ENCODE measurements at regions not wholly inside any gene's neighbourhood (a gene's known extent, or its start where the extent isn't known, plus 50 kb on each side); places are given as distances from the start of the nearest gene placed in this dataset.

GRCh38 chr11:129281471-129282415, 89.6 kb upstream of the ARHGAP32 start:
- Histone ChIP-seq H3K9me3 (ENCODE audit: control insufficient read depth in 3 of 3, low read length in 3 of 3) (no peaks in the 10 kb centered on the region), H3K4me3 (ENCODE audit: low read length in 3 of 3) (no peak overlapping the region), H3K36me3 (ENCODE audit: control insufficient read depth in 3 of 3, insufficient read depth in 3 of 3, low read length in 3 of 3) (no peaks in the 10 kb centered on the region), H3K4me1 (ENCODE audit: control insufficient read depth in 3 of 3, insufficient read depth in 3 of 3, low read length in 3 of 3) (peaks cover 3 to 12% (median 8%) of the 10 kb centered on the region in 3 donors), H3K9ac (ENCODE audit: low read depth in 1 of 3, low read length in 3 of 3) (no peak overlapping the region), H3K27me3 (ENCODE audit: control insufficient read depth in 3 of 3, insufficient read depth in 3 of 3, low read length in 3 of 3) (peaks cover 0 to 3% (median 2%) of the 10 kb centered on the region in 3 donors), H3K27ac (ENCODE audit: low read depth, low read length) (no peak overlapping the region)

GRCh38 chr11:129280027-129280811, 88.1 kb upstream of the ARHGAP32 start:
- Histone ChIP-seq H3K4me3 (ENCODE audit: low read length in 3 of 3) (peak overlapping the region; percentile 52 to 74 (median 66)), H3K9ac (ENCODE audit: low read depth in 1 of 3, low read length in 3 of 3) (peak overlapping the region in 2 of 3 donors; percentile 46 to 74), H3K9me3 (ENCODE audit: control insufficient read depth in 3 of 3, low read length in 3 of 3) (no peaks in the 10 kb centered on the region), H3K27ac (ENCODE audit: low read depth, low read length) (no peak overlapping the region), H3K27me3 (ENCODE audit: control insufficient read depth in 3 of 3, insufficient read depth in 3 of 3, low read length in 3 of 3) (no peaks in the 10 kb centered on the region), H3K4me1 (ENCODE audit: control insufficient read depth in 3 of 3, insufficient read depth in 3 of 3, low read length in 3 of 3) (peaks cover 13 to 21% (median 19%) of the 10 kb centered on the region in 3 donors), H3K36me3 (ENCODE audit: control insufficient read depth in 3 of 3, insufficient read depth in 3 of 3, low read length in 3 of 3) (no peaks in the 10 kb centered on the region)

GRCh38 chr11:129279326-129280026, 87.4 kb upstream of the ARHGAP32 start:
- H3K4me3 ChIP-seq (ENCODE audit: low read length in 3 of 3) = peak overlapping the region; percentile 52 to 74 (median 66)
- H3K27me3 ChIP-seq (ENCODE audit: control insufficient read depth in 3 of 3, insufficient read depth in 3 of 3, low read length in 3 of 3) = no peaks in the 10 kb centered on the region
- no peaks in the 10 kb centered on the region for H3K36me3 ChIP-seq (ENCODE audit: control insufficient read depth in 3 of 3, insufficient read depth in 3 of 3, low read length in 3 of 3)
- H3K27ac ChIP-seq (ENCODE audit: low read depth, low read length) = no peak overlapping the region
- H3K9ac ChIP-seq (ENCODE audit: low read depth in 1 of 3, low read length in 3 of 3) = peak overlapping the region in 2 of 3 donors; percentile 46 to 74
- H3K9me3 ChIP-seq (ENCODE audit: control insufficient read depth in 3 of 3, low read length in 3 of 3) = no peaks in the 10 kb centered on the region
- peaks cover 17 to 22% (median 21%) of the 10 kb centered on the region in 3 donors for H3K4me1 ChIP-seq (ENCODE audit: control insufficient read depth in 3 of 3, insufficient read depth in 3 of 3, low read length in 3 of 3)

GRCh38 chr11:129278586-129279319, 86.6 kb upstream of the ARHGAP32 start:
- no peaks in the 10 kb centered on the region for H3K9me3 ChIP-seq (ENCODE audit: control insufficient read depth in 3 of 3, low read length in 3 of 3)
- H3K9ac ChIP-seq (ENCODE audit: low read depth in 1 of 3, low read length in 3 of 3) = peak overlapping the region; percentile 30 to 66 (median 63)
- no peaks in the 10 kb centered on the region for H3K36me3 ChIP-seq (ENCODE audit: control insufficient read depth in 3 of 3, insufficient read depth in 3 of 3, low read length in 3 of 3)
- peak overlapping the region; percentile 69 to 76 (median 73) for H3K4me3 ChIP-seq (ENCODE audit: low read length in 3 of 3)
- H3K4me1 ChIP-seq (ENCODE audit: control insufficient read depth in 3 of 3, insufficient read depth in 3 of 3, low read length in 3 of 3) = peaks cover 17 to 22% (median 21%) of the 10 kb centered on the region in 3 donors
- H3K27me3 ChIP-seq (ENCODE audit: control insufficient read depth in 3 of 3, insufficient read depth in 3 of 3, low read length in 3 of 3) = no peaks in the 10 kb centered on the region
- H3K27ac ChIP-seq (ENCODE audit: low read depth, low read length) = no peak overlapping the region

- Histone ChIP-seq H3K9ac (ENCODE audit: low read depth in 1 of 3, low read length in 3 of 3) (no peak overlapping the region), H3K4me1 (ENCODE audit: control insufficient read depth in 3 of 3, insufficient read depth in 3 of 3, low read length in 3 of 3) (peaks cover 17 to 22% (median 21%) of the 10 kb centered on the region in 3 donors), H3K4me3 (ENCODE audit: low read length in 3 of 3) (no peak overlapping the region), H3K27me3 (ENCODE audit: control insufficient read depth in 3 of 3, insufficient read depth in 3 of 3, low read length in 3 of 3) (no peaks in the 10 kb centered on the region), H3K36me3 (ENCODE audit: control insufficient read depth in 3 of 3, insufficient read depth in 3 of 3, low read length in 3 of 3) (no peaks in the 10 kb centered on the region), H3K27ac (ENCODE audit: low read depth, low read length) (no peak overlapping the region), H3K9me3 (ENCODE audit: control insufficient read depth in 3 of 3, low read length in 3 of 3) (no peaks in the 10 kb centered on the region)
Measured at GRCh38 chr11:129277198-129277843, 85.2 kb upstream of the ARHGAP32 start.

- Histone ChIP-seq H3K27ac (ENCODE audit: low read depth, low read length) (no peak overlapping the region), H3K9ac (ENCODE audit: low read depth in 1 of 3, low read length in 3 of 3) (no peak overlapping the region), H3K9me3 (ENCODE audit: control insufficient read depth in 3 of 3, low read length in 3 of 3) (no peaks in the 10 kb centered on the region)
Measured at GRCh38 chr11:129275828-129276227, 83.7 kb upstream of the ARHGAP32 start.

GRCh38 chr11:129273944-129274711, 82.0 kb upstream of the ARHGAP32 start:
- H3K27me3 ChIP-seq (ENCODE audit: control insufficient read depth in 3 of 3, insufficient read depth in 3 of 3, low read length in 3 of 3) = no peaks in the 10 kb centered on the region
- H3K4me1 ChIP-seq (ENCODE audit: control insufficient read depth in 3 of 3, insufficient read depth in 3 of 3, low read length in 3 of 3) = peaks cover 14 to 18% (median 17%) of the 10 kb centered on the region in 3 donors
- no peak overlapping the region for H3K9ac ChIP-seq (ENCODE audit: low read depth in 1 of 3, low read length in 3 of 3)
- no peak overlapping the region for H3K27ac ChIP-seq (ENCODE audit: low read depth, low read length)
- H3K4me3 ChIP-seq (ENCODE audit: low read length in 3 of 3) = no peak overlapping the region
- no peaks in the 10 kb centered on the region for H3K9me3 ChIP-seq (ENCODE audit: control insufficient read depth in 3 of 3, low read length in 3 of 3)
- no peaks in the 10 kb centered on the region for H3K36me3 ChIP-seq (ENCODE audit: control insufficient read depth in 3 of 3, insufficient read depth in 3 of 3, low read length in 3 of 3)

More at GRCh38 chr11:129275828-129276227, 83.7 kb upstream of the ARHGAP32 start:
- Histone ChIP-seq H3K27me3 (ENCODE audit: control insufficient read depth in 3 of 3, insufficient read depth in 3 of 3, low read length in 3 of 3) (no peaks in the 10 kb centered on the region), H3K36me3 (ENCODE audit: control insufficient read depth in 3 of 3, insufficient read depth in 3 of 3, low read length in 3 of 3) (no peaks in the 10 kb centered on the region), H3K4me3 (ENCODE audit: low read length in 3 of 3) (no peak overlapping the region), H3K4me1 (ENCODE audit: control insufficient read depth in 3 of 3, insufficient read depth in 3 of 3, low read length in 3 of 3) (peaks cover 17 to 22% (median 21%) of the 10 kb centered on the region in 3 donors)

GRCh38 chr11:129273322-129273721, 81.2 kb upstream of the ARHGAP32 start:
- no peak overlapping the region for H3K4me3 ChIP-seq (ENCODE audit: low read length in 3 of 3)
- no peak overlapping the region for H3K27ac ChIP-seq (ENCODE audit: low read depth, low read length)
- no peaks in the 10 kb centered on the region for H3K27me3 ChIP-seq (ENCODE audit: control insufficient read depth in 3 of 3, insufficient read depth in 3 of 3, low read length in 3 of 3)
- no peaks in the 10 kb centered on the region for H3K9me3 ChIP-seq (ENCODE audit: control insufficient read depth in 3 of 3, low read length in 3 of 3)
- H3K36me3 ChIP-seq (ENCODE audit: control insufficient read depth in 3 of 3, insufficient read depth in 3 of 3, low read length in 3 of 3) = no peaks in the 10 kb centered on the region
- H3K9ac ChIP-seq (ENCODE audit: low read depth in 1 of 3, low read length in 3 of 3) = no peak overlapping the region
- peaks cover 14 to 17% (median 15%) of the 10 kb centered on the region in 3 donors for H3K4me1 ChIP-seq (ENCODE audit: control insufficient read depth in 3 of 3, insufficient read depth in 3 of 3, low read length in 3 of 3)
